Heart left ventricle (tissue), 16 donors: ENCODE measurements at regions not wholly inside any gene's neighbourhood (a gene's known extent, or its start where the extent isn't known, plus 50 kb on each side); places are given as distances from the start of the nearest gene placed in this dataset.

Experiments used
- ATAC-seq, 4 donors: fragments of 200-7000 bp; cut with Tn5 transposase; one replicate each; pipeline ENCODE4 v1.9.1; 2020 to 2022; ENCODE audit warnings: moderate library complexity in 4 of 4, mild to moderate bottlenecking in 3 of 4, moderate number of reproducible peaks in 1 of 4
- DNase-seq, 5 donors: peaks; one replicate each; pipeline ENCODE4 v3.0.0-alpha.2; 2020
- H3K27ac ChIP-seq, 12 donors: fragments of 200-600 bp; sonication (generic) in 4 of 12; one replicate each; pipeline versions ENCODE4 v1.5.0 to v1.8.0; 2016 to 2022; ENCODE audit warnings: mild to moderate bottlenecking in 2 of 12
- H3K27me3 ChIP-seq, 9 donors: fragments of 200-600 bp; sonication (generic) in 2 of 9; one replicate each; pipeline versions ENCODE4 v1.5.1 to v1.8.0; 2016 to 2022; ENCODE audit warnings: mild to moderate bottlenecking in 3 of 9
- H3K36me3 ChIP-seq, 9 donors: fragments of 200-600 bp; sonication (generic) in 2 of 9; one replicate each; pipeline versions ENCODE4 v1.5.0 to v1.8.0; 2018 to 2022; ENCODE audit warnings: mild to moderate bottlenecking in 2 of 9
- H3K4me1 ChIP-seq, 12 donors: fragments of 200-600 bp; sonication (generic) in 4 of 12; one replicate each; pipeline versions ENCODE4 v1.5.0 to v1.8.0; 2016 to 2022; ENCODE audit warnings: mild to moderate bottlenecking in 3 of 12
- H3K4me3 ChIP-seq, 12 donors: fragments of 200-600 bp; sonication (generic) in 4 of 12; one replicate each; pipeline versions ENCODE4 v1.5.0 to v1.8.0; 2017 to 2022; ENCODE audit warnings: mild to moderate bottlenecking in 9 of 12, moderate library complexity in 4 of 12
- H3K9me3 ChIP-seq, 12 donors: fragments of 200-600 bp; sonication (generic) in 4 of 12; one replicate each; pipeline versions ENCODE4 v1.5.0 to v1.8.0; 2016 to 2022; ENCODE audit warnings: mild to moderate bottlenecking in 1 of 12
- CTCF ChIP-seq, 12 donors: fragments of 200-600 bp; sonication (generic) in 4 of 12; IDR thresholded peaks; one replicate each; pipeline versions ENCODE4 v1.5.0 to v1.8.0; 2018 to 2022; ENCODE audit warnings: antibody characterized with exemption in 12 of 12, mild to moderate bottlenecking in 5 of 12
- POLR2A ChIP-seq, 2 donors: fragments of 450-650 bp; IDR thresholded peaks; one replicate each; pipeline ENCODE4 v1.6.1; 2017; ENCODE audit warnings: antibody characterized with exemption in 2 of 2, mild to moderate bottlenecking in 2 of 2, moderate library complexity in 2 of 2
- WGBS, 4 donors: extraction: QIAGEN DNeasy Blood & Tissue Kit in 2 of 4; methylation state at CpG; one replicate each; pipeline versions ENCODE4 v1.1.5 to v1.1.7; 2013 to 2018; 5-methylcytosine and 5-hydroxymethylcytosine counted together
- intact Hi-C, 10 donors: fragments of 100-400 bp; cut with DNase I; formaldehyde crosslinking; loops; one replicate each; pipeline versions ENCODE4 v1.11.1 to v1.14.2; 2022
- donor health status: ischemic (EF 13 %, LVEDD 7.1; RV severe dilation, severe dysfunction).
- donor health status: healthy with polysubstance abuse.
- donor health status: DM: no; HTN: yes; CAD: no.
- donor health status: DM: no; HTN: no; CAD: no.
- donor health status: ischemic (EF 25% LVEDD 6.9; RV normal size, moderate dysfunction).
- donor health status: ischemic (EF 25% LVEDD 5.7; RV mildly dilated, moderate dysfunction).
- donor health status: healthy.
- donor health status: DM: yes; HTN: yes; CAD: no.
- donor health status: ischemic (EF 35%, LVEDD 5.7; RV mildly dilated, moderate dysfunction).
- donor health status: nonischemic (EF 11% LVEDD 7.7; RV severe dilation, severe dysfunction).
- donor health status: DM: yes; HTN: yes; CAD: no.
- donor health status: PGD.
- donor health status: ischemic (EF 29% LVEDD 5.4; RV normal size, mild dysfunction).
- donor health status: nonischemic (EF 23%, LVEDD 6.1; RV moderate dilation, normal function).

- no peak for ATAC-seq
- H3K4me1 ChIP-seq: no peaks in the 10 kb centered on the region
- no peak for TF ChIP-seq CTCF (IDR thresholded peaks at IDR 0.05)
- no peak for TF ChIP-seq POLR2A (IDR thresholded peaks at IDR 0.05)
Observed at GRCh38 chr20:51189814-51190782, 167.2 kb upstream of the KCNG1 start.

GRCh38 chr20:51188941-51189340 is 166.0 kb upstream of the KCNG1 start:
- 81 to 87% (median 85%) methylated on average over 10 of the region's 10 CpGs for WGBS, 4 donors
- Histone ChIP-seq H3K27me3 (peaks cover 0 to 31% (median 5%) of the 10 kb centered on the region in 9 donors), H3K9me3 (no peaks in the 10 kb centered on the region), H3K4me1 (no peaks in the 10 kb centered on the region), H3K36me3 (no peaks in the 10 kb centered on the region), H3K27ac (no peak overlapping the region), H3K4me3 (no peak overlapping the region)
- ATAC-seq (no peak), DNase-seq (no peak)
- intact Hi-C loops: no loop called here
- TF ChIP-seq POLR2A (IDR thresholded peaks at IDR 0.05) (no peak), CTCF (IDR thresholded peaks at IDR 0.05) (no peak)

More at GRCh38 chr20:51189814-51190782, 167.2 kb upstream of the KCNG1 start:
- Histone ChIP-seq H3K27me3 (peaks cover 0 to 34% (median 5%) of the 10 kb centered on the region in 9 donors), H3K9me3 (no peaks in the 10 kb centered on the region), H3K36me3 (no peaks in the 10 kb centered on the region), H3K4me3 (no peak overlapping the region), H3K27ac (no peak overlapping the region)
- WGBS, 4 donors: 77 to 83% (median 78%) methylated on average over 12 of the region's 12 CpGs
- intact Hi-C loops: loop anchor here in 1 of 10 donors (10.0 kb wide), 1 partner anchor 65 kb away; no protein-coding TSS in a partner anchor
- DNase-seq: no peak

- Histone ChIP-seq H3K27me3 (peaks cover 0 to 26% (median 5%) of the 10 kb centered on the region in 9 donors), H3K9me3 (no peaks in the 10 kb centered on the region), H3K4me3 (no peak overlapping the region), H3K27ac (no peak overlapping the region), H3K4me1 (no peaks in the 10 kb centered on the region), H3K36me3 (no peaks in the 10 kb centered on the region)
- intact Hi-C loops: no loop called here
- 42 to 51% (median 44%) methylated on average over 9 of the region's 9 CpGs for WGBS, 4 donors
- DNase-seq: no peak
- TF ChIP-seq CTCF (IDR thresholded peaks at IDR 0.05) (no peak), POLR2A (IDR thresholded peaks at IDR 0.05) (no peak)
- no peak for ATAC-seq
Observed at GRCh38 chr20:51187261-51187660, 164.4 kb upstream of the KCNG1 start.

GRCh38 chr20:51185861-51186260 is 163.0 kb upstream of the KCNG1 start:
- ATAC-seq: no peak
- no peak for TF ChIP-seq CTCF (IDR thresholded peaks at IDR 0.05)
- no peak for TF ChIP-seq POLR2A (IDR thresholded peaks at IDR 0.05)
- Histone ChIP-seq H3K36me3 (no peaks in the 10 kb centered on the region), H3K27ac (no peak overlapping the region), H3K9me3 (no peaks in the 10 kb centered on the region), H3K4me3 (no peak overlapping the region), H3K4me1 (no peaks in the 10 kb centered on the region), H3K27me3 (peaks cover 0 to 26% (median 5%) of the 10 kb centered on the region in 9 donors)
- DNase-seq: no peak
- WGBS, 4 donors: 64 to 77% (median 69%) methylated on average over 4 of the region's 4 CpGs
- intact Hi-C loops: no loop called here
